ENCODE measurements at regions not wholly inside any gene's neighbourhood (a gene's known extent, or its start where the extent isn't known, plus 50 kb on each side); places are given as distances from the start of the nearest gene placed in this dataset.

DNA sequence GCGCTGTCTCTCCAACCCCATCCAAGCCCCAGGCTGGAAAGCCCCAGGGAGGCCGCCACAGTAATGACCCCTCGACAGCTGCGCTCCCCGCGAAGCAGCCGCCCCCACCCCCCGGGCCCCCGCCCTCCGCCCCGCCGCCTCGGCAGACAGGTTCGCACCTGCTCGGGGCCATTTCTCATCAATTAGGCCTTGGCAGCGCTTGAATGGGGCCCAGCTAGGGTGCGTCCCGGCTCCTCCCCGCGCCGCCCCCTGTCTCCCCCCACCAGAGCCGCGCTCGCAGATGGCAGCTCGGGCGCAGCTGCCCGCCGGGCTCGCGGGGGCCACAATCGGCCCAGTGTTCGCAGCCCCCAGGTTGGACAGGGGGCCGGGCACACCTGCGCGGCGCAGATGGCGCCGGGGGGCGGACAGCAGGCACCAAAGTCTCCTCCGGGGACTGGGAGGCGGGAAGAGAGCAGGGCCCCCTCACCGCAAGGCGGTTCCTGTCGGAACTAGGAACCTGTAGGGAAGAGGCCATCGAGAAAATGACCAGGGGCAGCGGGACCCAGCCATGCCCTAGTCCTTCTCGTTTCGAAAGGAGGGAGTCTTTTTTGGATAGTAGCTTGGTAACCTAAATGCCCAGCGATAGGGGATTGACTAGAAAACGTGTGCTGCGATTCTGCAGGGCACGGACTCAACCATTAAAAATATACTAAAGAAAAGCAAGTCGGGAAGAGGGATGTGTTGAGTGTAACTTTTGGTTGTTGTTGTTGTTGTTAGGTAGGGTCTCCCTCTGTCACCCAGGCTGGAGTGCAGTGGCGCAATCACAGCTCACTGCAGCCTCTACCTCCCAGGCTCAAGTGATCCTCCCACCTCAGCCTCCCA, 83.2 kb upstream of the EYA2 start:
- peak; percentile 93 for DNase-seq

DNA sequence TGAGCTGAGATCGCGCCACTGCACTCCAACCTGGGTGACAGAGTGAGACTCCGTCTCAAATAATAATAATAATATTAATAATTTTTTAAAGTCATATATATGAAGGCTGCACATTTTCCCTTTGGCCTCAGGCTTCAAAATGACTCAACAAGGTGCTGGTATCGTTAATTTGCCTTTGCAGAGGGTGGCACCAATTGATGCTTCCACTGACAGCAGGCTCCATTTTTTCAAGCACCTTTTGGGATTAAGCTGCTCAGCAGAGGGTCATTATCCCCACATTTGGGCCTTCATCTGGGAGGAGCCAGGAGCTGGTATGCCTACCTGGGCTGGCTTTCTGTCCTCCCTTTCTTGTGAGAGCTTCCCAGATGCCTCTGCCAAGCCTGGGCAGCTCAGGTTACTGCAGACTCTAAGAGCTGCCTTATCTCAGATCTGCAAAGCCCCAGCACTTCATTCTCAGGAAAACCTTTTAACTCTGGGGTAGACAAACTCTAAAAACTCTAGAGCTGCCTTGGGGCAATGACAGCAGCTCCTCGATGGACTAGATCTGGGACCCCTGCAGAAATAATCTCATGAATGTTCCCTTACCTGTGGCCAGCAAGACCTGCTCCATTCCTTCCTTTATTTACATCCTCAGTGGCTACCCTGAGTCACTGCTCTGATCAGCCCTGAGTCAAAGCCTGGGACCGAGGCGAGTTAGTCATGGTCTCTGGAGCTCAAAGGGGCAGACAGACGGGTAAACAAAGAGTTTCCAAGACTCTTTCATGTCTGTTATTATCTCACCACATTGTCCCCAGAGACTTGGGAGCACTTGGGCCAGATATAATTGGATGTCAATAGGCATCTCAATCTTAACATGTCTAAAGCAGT, 80.0 kb upstream of the EYA2 start:
- DNase-seq = peak; percentile 70

DNA sequence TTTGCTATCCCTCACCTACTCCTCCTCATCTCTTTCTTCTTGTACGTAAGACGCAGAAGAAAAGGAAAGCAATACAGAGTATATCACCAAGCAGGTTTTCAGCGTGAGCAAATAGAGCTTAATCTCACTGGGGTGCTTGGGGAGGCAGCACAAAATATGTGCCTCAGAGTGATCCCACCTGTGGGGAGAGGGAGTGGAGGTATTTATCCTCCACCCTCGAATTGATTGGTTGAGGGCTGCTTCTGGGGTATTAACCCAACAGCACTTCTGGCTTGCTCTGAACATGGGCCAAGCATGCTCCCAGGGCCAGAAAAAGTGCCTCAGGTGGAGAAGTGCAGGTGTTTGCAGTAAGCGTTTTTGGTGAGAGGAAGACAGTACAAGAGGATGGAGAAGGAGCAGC, 78.5 kb upstream of the EYA2 start:
- DNase-seq = no peak

DNA sequence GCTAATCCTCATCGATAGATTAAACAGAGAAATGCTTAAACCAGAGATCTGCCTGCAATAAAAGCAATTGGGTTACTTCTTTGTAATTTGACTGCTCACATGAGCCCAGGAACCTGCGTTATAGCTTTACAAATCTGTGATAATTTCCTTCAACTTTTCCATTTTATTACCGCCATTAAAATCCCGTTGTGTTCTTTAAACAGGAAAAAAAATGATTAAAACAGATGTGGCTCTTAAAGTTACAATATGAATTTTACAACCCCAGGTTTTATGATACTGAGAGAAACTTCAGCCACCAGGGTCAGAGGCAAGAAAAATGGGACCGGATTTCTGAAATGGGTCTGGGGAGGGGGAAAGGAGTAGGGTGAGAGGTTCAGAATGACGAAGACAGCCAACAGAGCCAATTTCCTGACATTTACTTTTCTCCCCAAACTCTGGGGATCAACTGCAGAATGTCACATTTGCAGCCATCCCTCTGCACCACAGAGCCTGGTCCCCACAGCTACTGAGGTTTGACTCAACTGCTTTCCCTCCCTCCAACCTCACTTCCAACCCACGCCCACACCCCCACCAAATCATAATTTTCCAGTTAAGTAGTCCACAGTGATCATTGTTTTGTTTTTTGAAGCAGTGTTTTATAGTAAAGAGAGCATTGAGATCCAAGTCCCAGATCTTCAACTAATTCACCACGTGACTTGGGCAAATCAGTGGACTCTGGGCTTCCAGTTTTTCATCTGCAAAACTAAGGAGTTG, 77.6 kb upstream of the EYA2 start:
- no peak for DNase-seq

GRCh38 chr20:46820682-46821081, 74.0 kb upstream of the EYA2 start:
- no peak for DNase-seq

DNA sequence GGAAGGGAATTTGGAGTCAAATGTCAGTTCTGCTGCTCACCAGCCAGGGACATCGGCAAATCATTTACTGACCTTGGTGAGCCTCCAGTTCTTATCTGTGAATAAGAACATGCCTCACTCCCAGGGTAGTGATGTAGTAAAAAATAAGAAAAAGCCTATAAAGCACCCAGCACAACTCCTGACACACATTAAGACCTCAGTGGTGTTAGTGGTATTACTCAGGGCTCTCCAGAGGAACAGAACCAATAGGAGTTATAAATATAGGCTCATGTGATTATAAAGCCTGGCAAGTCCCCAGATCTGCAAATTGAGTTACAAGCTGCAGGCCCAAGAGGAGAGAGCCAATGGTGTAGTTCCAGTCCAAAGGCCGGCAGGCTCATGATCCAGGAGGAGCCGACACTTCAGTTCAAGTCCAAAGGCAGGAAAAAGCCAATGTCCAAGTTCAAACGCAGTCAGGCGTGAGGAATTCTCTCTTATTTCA, 71.3 kb upstream of the EYA2 start:
- DNase-seq = no peak

- no peak for DNase-seq
Observed at GRCh38 chr20:46823753-46824152, 70.9 kb upstream of the EYA2 start.

GRCh38 chr20:46826343-46826984, 68.2 kb upstream of the EYA2 start:
- DNase-seq = no peak

DNA sequence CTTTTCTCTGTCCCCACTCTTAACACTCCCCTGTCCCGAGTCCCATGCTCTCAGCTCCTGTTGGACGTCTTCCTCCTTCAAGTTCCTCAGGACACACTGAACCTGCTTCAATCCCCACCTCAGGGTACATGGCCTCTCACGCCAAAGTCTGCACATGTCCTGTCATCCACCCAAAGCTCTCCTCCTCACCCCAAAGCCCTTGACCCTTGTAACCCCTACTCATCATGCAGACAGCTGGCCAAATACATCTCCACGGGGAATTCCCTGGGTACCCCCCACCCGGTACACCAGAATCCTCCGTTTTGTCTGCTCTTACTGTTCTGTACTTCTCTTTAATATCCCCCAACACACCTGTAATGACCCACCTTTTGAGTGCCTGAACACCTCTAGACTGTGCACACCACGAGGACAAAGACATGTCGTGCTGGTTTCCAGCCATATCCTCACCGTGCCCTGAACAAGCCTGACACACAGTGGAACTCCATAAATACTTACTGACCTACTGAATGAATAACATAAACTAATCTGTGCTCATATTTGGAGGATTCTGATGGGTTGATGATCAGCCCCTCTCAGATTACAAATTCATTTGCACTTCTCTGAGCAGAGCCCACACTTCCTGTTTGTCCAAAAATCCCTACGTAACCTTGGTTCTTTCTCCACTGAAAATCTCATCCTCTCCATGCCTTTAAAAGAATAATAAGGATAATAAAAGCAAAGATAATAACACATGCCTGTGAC, 66.8 kb upstream of the EYA2 start:
- DNase-seq = no peak

DNA sequence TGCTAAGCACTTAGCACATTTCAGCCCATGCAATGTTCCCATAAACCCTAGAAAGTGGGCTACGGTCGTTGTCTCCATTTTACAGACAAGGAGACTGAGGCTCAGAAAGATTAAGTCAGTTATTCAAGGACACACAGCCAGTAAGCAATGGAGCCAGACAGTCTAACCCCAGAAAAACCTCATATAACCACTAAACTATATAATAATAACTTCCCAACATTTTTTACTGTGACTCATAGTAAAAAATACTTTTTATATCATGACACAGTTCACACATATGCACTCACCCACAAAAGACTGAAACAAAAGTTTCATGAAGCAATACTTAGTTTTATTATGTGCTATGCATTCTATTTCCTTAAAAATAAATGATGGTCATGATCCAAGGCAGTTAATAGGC, 66.2 kb upstream of the EYA2 start:
- DNase-seq = no peak

DNA sequence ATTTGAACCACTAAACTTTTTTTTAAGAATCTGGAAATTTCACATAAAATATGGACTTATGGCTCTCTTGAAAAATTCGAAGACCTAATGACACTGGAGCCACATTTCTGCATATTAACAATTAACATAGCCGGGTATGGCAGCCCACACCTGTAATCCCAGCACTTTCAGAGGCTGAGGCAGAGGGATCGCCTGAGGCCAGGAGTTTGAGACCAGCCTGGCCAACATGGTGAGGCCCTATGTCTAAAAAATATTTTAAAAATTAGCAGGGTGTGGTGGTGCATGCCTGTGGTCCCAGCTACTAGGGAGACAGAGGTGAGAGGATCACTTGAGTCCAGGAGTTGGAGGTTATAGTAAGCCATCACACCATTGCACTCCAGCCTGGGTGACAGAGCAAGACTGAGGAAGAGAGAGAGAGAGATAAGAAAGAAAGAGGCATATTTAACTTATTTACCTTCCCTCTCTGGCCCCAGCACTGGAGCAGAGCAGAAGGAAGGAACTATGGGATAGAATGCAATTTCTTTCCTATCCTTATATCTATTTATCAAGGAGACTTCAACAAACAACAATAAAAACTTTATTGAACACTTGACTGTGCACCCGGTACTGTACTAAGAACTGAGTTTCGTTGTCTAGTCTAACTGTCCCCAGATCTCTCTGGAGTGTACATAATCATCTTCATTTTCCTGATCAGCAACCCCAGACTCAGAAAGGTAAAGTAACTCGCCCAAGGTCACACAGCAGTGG, 63.6 kb upstream of the EYA2 start:
- no peak for DNase-seq

DNA sequence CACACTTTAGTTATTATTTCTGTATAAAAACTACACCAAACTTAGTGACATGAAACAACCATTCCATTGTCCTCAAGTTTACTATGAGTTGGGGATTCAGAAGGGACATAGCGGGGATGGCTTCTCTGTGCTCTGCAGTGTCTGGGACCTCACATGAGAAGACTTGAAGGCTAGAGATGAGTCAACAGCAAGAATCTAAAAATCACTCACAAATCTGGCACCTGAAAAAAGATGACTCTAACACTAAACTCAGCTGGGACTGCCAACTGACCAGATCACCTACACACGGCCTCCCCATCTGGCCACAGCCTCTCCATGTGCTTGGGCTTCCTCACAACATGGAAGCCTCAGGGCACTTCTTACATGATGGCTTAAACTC, 63.0 kb upstream of the EYA2 start:
- no peak for DNase-seq

DNA sequence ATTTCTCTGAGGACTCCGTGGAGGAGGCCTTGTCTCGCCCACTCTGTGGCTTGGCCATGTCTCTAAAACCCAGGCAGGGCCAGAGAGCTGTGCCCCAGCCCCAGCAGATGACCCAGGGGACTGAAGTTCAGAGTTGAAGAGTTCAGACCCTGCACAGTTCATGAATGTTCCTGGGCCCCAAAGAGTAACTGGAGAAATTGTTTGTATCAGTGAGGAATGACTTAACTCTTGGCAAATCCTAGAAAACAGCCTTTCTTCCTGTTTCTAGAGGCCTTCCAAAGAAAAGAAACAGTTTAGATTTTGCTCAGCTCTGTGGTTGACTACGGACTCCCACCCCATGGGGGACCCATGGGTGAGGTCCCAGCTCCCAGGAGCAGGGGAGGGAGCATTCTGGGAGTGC, 62.1 kb upstream of the EYA2 start:
- no peak for DNase-seq

GRCh38 chr20:46833360-46833759, 61.3 kb upstream of the EYA2 start:
- no peak for DNase-seq

- DNase-seq = no peak
Observed at GRCh38 chr20:46835418-46835817, 59.2 kb upstream of the EYA2 start.

- no peak for DNase-seq
Observed at GRCh38 chr20:46837083-46837482, 57.6 kb upstream of the EYA2 start.

DNA sequence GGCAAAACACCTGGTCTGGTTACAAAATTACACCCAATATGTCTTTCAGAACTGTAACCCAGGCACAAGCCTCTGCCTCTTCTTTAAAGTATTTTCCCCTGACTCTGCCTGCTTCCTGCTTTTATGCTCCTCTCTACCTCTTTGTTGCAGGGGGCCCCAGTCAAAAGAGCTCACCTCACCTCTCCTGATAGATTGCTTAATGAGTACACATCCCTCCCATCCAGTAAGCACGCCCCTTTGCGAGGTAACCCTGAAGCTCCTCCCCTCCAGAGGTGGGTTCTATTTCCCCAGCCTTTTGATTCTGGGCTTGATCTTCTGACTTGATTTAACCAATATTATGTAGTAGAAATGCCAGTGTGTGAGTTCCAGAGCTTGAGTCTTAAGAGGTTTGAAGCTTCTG, 56.6 kb upstream of the EYA2 start:
- DNase-seq = no peak

DNA sequence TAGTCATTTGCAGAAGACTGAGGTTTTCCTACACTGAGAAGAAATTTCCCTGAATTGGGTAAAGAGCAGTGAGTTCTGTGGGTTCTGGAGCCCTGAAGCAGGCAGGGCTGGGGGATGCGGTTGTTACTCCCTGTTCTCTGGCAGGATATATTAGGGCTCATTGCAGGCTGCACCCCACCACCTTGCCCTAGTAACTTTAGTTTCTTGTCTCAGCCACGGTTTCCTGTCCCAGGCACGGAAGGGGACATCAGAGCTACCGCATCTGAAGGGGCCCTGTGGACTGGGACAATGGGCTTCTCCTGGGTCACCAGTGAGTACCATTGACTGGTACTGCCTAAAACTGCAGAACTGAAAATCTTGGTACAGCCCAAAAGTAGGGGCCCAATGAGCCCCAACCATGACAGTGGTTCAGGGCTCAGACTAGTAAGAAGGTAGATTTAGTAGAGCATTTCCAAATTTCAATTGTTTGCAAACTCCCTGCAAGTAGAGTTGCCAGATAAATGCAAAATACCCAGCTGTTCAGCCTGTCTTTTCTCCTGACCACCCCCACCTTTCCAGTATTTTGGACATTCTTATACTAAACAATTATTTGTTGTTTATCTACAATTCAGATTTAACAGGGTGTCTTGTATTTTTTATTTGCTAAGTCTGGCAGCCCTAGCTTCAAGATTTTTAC, 54.5 kb upstream of the EYA2 start:
- no peak for DNase-seq
